Transverse colon (tissue), 4 donors: ENCODE measurements at regions not wholly inside any gene's neighbourhood (a gene's known extent, or its start where the extent isn't known, plus 50 kb on each side); places are given as distances from the start of the nearest gene placed in this dataset.

Experiments
- CTCF ChIP-seq, 5 experiments: fragments of 200-600 bp in 3 of 5; fragments of 450-650 bp in 2 of 5; sonication (generic) in 3 of 5; IDR thresholded peaks; 1 replicate in 2 of 5; 2 replicates in 3 of 5; pipeline ENCODE4 v1.5.1; 2016 to 2017; ENCODE audit warnings: antibody characterized with exemption in 5 of 5, inconsistent platforms in 3 of 5, mild to moderate bottlenecking in 2 of 5, moderate library complexity in 1 of 5
- EP300 ChIP-seq: sonication (generic); formaldehyde crosslinking; IDR thresholded peaks from one replicate; pipeline ENCODE4 v1.6.1; 2017; ENCODE audit warnings: antibody characterized with exemption, low read depth
- POLR2A ChIP-seq: fragments of 450-650 bp; IDR thresholded peaks from one replicate; pipeline ENCODE4 v1.6.1; 2016; ENCODE audit warnings: antibody characterized with exemption, mild to moderate bottlenecking, moderate library complexity
- POLR2AphosphoS5 ChIP-seq, 3 donors: sonication (generic); formaldehyde crosslinking; IDR thresholded peaks; one replicate each; pipeline ENCODE4 v1.6.1; 2016; ENCODE audit warnings: antibody characterized with exemption in 3 of 3

- no peak for TF ChIP-seq POLR2AphosphoS5 (IDR thresholded peaks at IDR 0.05)
- TF ChIP-seq POLR2A, result no peak
- no peak for TF ChIP-seq CTCF (IDR thresholded peaks at IDR 0.05)
- no peak for TF ChIP-seq EP300
These were observed 383.4 kb downstream of the IRS2 start for GRCh38 chr13:109403012-109403421.
